SU-DHL-6 (cell line): ENCODE measurements at regions not wholly inside any gene's neighbourhood (a gene's known extent, or its start where the extent isn't known, plus 50 kb on each side); places are given as distances from the start of the nearest gene placed in this dataset.

Experiments
- H2AFZ ChIP-seq: fragments of 200-600 bp; sonication (generic); 2 replicates; pipeline ENCODE4 v1.6.1; 2014; ENCODE audit warnings: low read depth, mild to moderate bottlenecking, moderate library complexity, mixed read lengths, antibody characterized with exemption, low read length; ENCODE audit not compliant: severe bottlenecking
- H3F3A ChIP-seq: fragments of 200-600 bp; shearing (Covaris generic); 2 replicates; pipeline ENCODE4 v1.6.0; 2016; ENCODE audit warnings: antibody characterized with exemption, mild to moderate bottlenecking; ENCODE audit not compliant: insufficient read depth
- H3K27ac ChIP-seq: fragments of 200-600 bp; sonication (generic); 2 replicates; pipeline ENCODE4 v1.5.1; 2016; ENCODE audit warnings: low read depth, mild to moderate bottlenecking, low read length, moderate library complexity, mixed read lengths
- H3K27me3 ChIP-seq: fragments of 200-600 bp; sonication (generic), shearing (Covaris generic); 2 replicates; pipeline ENCODE4 v1.6.0; 2014; ENCODE audit warnings: mild to moderate bottlenecking, low read length
- H3K36me3 ChIP-seq: fragments of 200-600 bp; sonication (generic); 2 replicates; pipeline ENCODE4 v1.6.1; 2014; ENCODE audit warnings: mild to moderate bottlenecking, low read length, mixed read lengths
- H3K4me2 ChIP-seq: fragments of 300-600, 200-600 bp; shearing (Covaris generic), sonication (generic); 2 replicates; pipeline ENCODE4 v1.6.0; 2014; ENCODE audit warnings: low read length, low read depth, mild to moderate bottlenecking; ENCODE audit not compliant: poor library complexity, severe bottlenecking
- H3K4me3 ChIP-seq: fragments of 200-600 bp; sonication (generic); 2 replicates; pipeline ENCODE4 v1.5.1; 2014; ENCODE audit warnings: antibody characterized with exemption, low read length, mild to moderate bottlenecking, mixed read lengths; ENCODE audit not compliant: insufficient read depth, poor library complexity, severe bottlenecking
- H3K79me2 ChIP-seq: fragments of 200-600 bp; sonication (generic); 2 replicates; pipeline ENCODE4 v1.6.1; 2014; ENCODE audit warnings: mild to moderate bottlenecking, low read length, moderate library complexity; ENCODE audit not compliant: insufficient read depth
- H3K9ac ChIP-seq: fragments of 200-600 bp; sonication (generic); 2 replicates; pipeline ENCODE4 v1.7.0; 2014; ENCODE audit warnings: mild to moderate bottlenecking, low read length
- H3K9me2 ChIP-seq: fragments of 200-600 bp; sonication (generic); replicated peaks from 2 replicates; pipeline ENCODE4 v1.6.1; 2014; ENCODE audit warnings: low read length; ENCODE audit not compliant: insufficient read depth
- H3K9me3 ChIP-seq: fragments of 200-600 bp; sonication (generic); 2 replicates; pipeline ENCODE4 v1.6.1; 2014; ENCODE audit warnings: low read length, mixed read lengths; ENCODE audit not compliant: insufficient read depth
- H4K20me1 ChIP-seq: fragments of 200-600 bp; sonication (generic); 2 replicates; pipeline ENCODE4 v1.6.1; 2014; ENCODE audit warnings: low read depth, mild to moderate bottlenecking, antibody characterized with exemption, low read length, moderate library complexity, mixed read lengths
- CTCF ChIP-seq: fragments of 200-600 bp; sonication (generic); IDR thresholded peaks from one replicate; pipeline ENCODE4 v1.5.1; 2017; ENCODE audit warnings: antibody characterized with exemption, mild to moderate bottlenecking, low read length, moderate library complexity; ENCODE audit not compliant: insufficient read depth, poor library complexity, severe bottlenecking
- EZH2phosphoT487 ChIP-seq: fragments of 200-600 bp; sonication (generic), shearing (Covaris generic); conservative IDR thresholded peaks from 2 replicates; pipeline ENCODE4 v1.6.1; 2018; ENCODE audit warnings: mild to moderate bottlenecking, antibody characterized with exemption, low read length, moderate library complexity, mixed read lengths

DNA sequence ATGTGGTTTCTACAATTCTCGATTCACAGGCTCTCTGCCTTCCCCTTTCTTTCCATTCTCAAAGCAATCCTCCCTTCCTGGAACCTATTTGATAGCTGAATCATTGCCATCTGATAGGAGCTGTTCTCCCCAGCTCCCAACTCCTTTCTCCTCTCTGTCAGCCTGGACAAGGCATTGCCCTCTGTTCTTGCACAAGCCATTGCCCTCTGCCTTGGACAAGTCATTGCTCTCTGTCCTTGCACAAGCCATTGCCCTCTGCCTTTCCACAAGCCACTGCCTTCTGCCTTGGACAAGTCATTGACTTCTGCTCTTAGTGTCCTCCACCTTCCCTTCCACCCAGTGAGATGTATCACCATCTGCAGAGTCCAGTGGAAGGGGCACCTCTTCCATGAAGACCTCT is 256.1 kb upstream of the STS start:
- no peak overlapping the region for H3K4me2 ChIP-seq
- H2AFZ ChIP-seq, result no peak overlapping the region
- H4K20me1 ChIP-seq, result no peaks in the 10 kb centered on the region
- no peak overlapping the region for H3K27ac ChIP-seq
- no peak overlapping the region for H3K4me3 ChIP-seq
- H3K79me2 ChIP-seq, result no peaks in the 10 kb centered on the region
- H3K27me3 ChIP-seq, result no peaks in the 10 kb centered on the region
- no peak overlapping the region for H3K9ac ChIP-seq
- no peaks in the 10 kb centered on the region for H3K36me3 ChIP-seq
- no peaks in the 10 kb centered on the region for H3F3A ChIP-seq
- no peaks in the 10 kb centered on the region for H3K9me2 ChIP-seq
- no peak for TF ChIP-seq CTCF
- TF ChIP-seq EZH2phosphoT487, result no peak
- H3K9me3 ChIP-seq, result no peaks in the 10 kb centered on the region

DNA sequence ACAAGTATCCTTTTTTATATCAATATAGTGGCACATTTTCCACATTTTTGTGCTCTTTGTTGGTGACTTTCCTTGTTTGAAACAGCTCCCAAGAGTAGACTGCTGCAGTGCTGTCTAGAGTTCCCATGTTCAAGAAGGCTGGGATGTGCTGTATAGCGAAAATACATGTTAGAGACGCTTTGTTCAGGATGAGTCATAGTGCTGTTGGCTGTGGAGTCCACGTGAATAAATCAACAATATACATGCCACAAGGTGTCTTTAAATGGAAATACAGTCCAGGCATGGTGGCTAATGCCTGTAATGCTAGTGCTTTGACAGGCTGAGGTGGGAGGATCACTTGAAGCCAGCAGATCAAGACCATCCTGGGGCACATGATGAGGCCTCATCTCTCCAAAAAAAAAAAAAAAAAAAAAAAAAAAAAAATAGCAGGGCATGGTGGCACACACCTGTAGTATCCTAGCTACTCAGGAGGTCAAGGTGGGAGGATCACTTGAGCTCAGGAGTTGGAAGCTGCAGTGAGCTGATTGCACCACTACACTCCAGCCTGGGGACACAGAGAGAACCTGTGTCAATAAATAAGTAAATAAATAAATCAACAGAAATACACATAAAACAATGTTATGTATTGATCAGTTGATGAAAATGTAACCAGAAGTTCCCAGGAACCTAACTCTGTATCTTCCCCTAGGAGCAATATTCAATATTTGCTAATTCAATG is 256.8 kb upstream of the STS start:
- Histone ChIP-seq H3K36me3 (no peaks in the 10 kb centered on the region), H3K4me3 (no peak overlapping the region), H3F3A (no peaks in the 10 kb centered on the region), H3K27me3 (no peaks in the 10 kb centered on the region), H3K9ac (no peak overlapping the region), H4K20me1 (no peaks in the 10 kb centered on the region), H3K9me3 (no peaks in the 10 kb centered on the region), H3K9me2 (no peaks in the 10 kb centered on the region), H3K79me2 (no peaks in the 10 kb centered on the region), H3K27ac (no peak overlapping the region), H3K4me2 (no peak overlapping the region), H2AFZ (no peak overlapping the region)
- TF ChIP-seq CTCF (no peak), EZH2phosphoT487 (no peak)

DNA sequence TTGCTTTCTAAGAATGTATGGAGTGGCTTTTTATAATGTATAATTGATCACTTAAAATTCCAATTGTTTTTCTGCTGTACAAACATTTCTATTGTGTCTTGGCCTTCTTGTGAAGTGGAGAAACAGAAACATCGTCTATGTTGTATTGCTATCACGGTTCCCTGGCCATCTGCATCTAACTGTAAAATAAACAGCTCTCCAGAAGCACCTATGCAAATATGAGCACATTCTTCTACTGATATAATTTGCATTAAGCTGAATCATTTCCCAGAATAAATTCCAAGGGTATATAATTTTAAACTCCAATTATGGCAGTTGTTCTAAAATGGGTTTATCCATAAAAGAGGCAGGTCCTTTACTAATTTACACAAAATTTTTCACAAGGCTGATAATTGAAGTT is 261.6 kb upstream of the STS start:
- H3K36me3 ChIP-seq, result no peaks in the 10 kb centered on the region
- no peak overlapping the region for H3K27ac ChIP-seq
- no peaks in the 10 kb centered on the region for H3F3A ChIP-seq
- no peaks in the 10 kb centered on the region for H4K20me1 ChIP-seq
- no peak overlapping the region for H3K4me2 ChIP-seq
- no peak overlapping the region for H3K4me3 ChIP-seq
- no peaks in the 10 kb centered on the region for H3K79me2 ChIP-seq
- TF ChIP-seq EZH2phosphoT487 (no peak), CTCF (no peak)
- no peak overlapping the region for H2AFZ ChIP-seq
- no peaks in the 10 kb centered on the region for H3K9me2 ChIP-seq
- H3K9me3 ChIP-seq, result no peaks in the 10 kb centered on the region
- H3K9ac ChIP-seq, result no peak overlapping the region
- no peaks in the 10 kb centered on the region for H3K27me3 ChIP-seq
